HepG2 (cell line): ENCODE measurements at regions not wholly inside any gene's neighbourhood (a gene's known extent, or its start where the extent isn't known, plus 50 kb on each side); places are given as distances from the start of the nearest gene placed in this dataset.

Experiments
- ATAC-seq: fragments of 200-7000 bp; cut with Tn5 transposase; 3 replicates; pipeline ENCODE4 v1.9.1; 2020; ENCODE audit warnings: mild to moderate bottlenecking, moderate library complexity
- BruUV-seq: library from RNA; stranded (reverse); fragments of 400-500 nt; replicated peaks from 2 replicates; lab custom pipeline; 2021; lab: Mats Ljungman, UMichigan
- CTCF ChIA-PET: fragments of 300-600 bp; formaldehyde crosslinking; extraction: SDS; loops from one replicate; lab custom pipeline; 2021; ENCODE audit warnings: low total read pairs, inconsistent platforms, low intra/inter-chr PET ratio; lab: Yijun Ruan, JAX
- POLR2A ChIA-PET: fragments of 350-600 bp; sonication (Branson Sonifier 250); formaldehyde crosslinking; loops from one replicate; lab custom pipeline; 2020; ENCODE audit warnings: antibody characterized with exemption, inconsistent platforms; lab: Yijun Ruan, JAX
- DNase-seq: peaks from one replicate; pipeline ENCODE4 v3.0.0-alpha.2; 2015; ENCODE audit warnings: low spot score
- FAIRE-seq: peaks from 3 replicates; lab custom pipeline; 2011; peaks lifted over from hg19 to GRCh38; lab: Jason Lieb, UNC
- H2AFZ ChIP-seq: one replicate; pipeline ENCODE4 v1.6.1; 2011; ENCODE audit warnings: low read length, inconsistent platforms
- H3K27ac ChIP-seq: fragments of 300-600 bp; 3 replicates; pipeline ENCODE4 v1.8.0; 2011; ENCODE audit warnings: mixed run types, mild to moderate bottlenecking, mixed read lengths, low read length, inconsistent platforms; ENCODE audit not compliant: insufficient read depth; ENCODE audit errors: extremely low read length
- H3K27me3 ChIP-seq, 2 experiments: fragments of 200-600 bp in 1 of 2; 2 replicates in 1 of 2; 3 replicates in 1 of 2; pipeline versions ENCODE4 v1.6.0 to v1.8.0; 2011; ENCODE audit warnings: low read length in 2 of 2, mild to moderate bottlenecking in 2 of 2, moderate library complexity in 2 of 2, inconsistent platforms in 1 of 2; ENCODE audit not compliant: insufficient read depth in 2 of 2, control insufficient read depth in 1 of 2
- H3K36me3 ChIP-seq, 2 experiments: fragments of 200-600 bp in 1 of 2; replicated peaks in 1 of 2; 2 replicates in 1 of 2; 3 replicates in 1 of 2; pipeline versions ENCODE4 v1.5.1 to v1.8.0; 2011; ENCODE audit warnings: low read length in 2 of 2, inconsistent platforms in 1 of 2; ENCODE audit not compliant: insufficient read depth in 2 of 2, control insufficient read depth in 1 of 2
- H3K4me1 ChIP-seq: 2 replicates; pipeline ENCODE4 v1.5.1; 2012; ENCODE audit warnings: low read length, inconsistent platforms; ENCODE audit not compliant: insufficient read depth
- H3K4me2 ChIP-seq: 2 replicates; pipeline ENCODE4 v1.6.0; 2011; ENCODE audit warnings: low read depth, low read length, inconsistent platforms
- H3K4me3 ChIP-seq, 3 experiments: fragments of 200-600 bp in 1 of 3; sonication (generic), shearing (Covaris generic) in 1 of 3; replicated peaks in 1 of 3; 2 replicates each; pipeline ENCODE4 v1.5.1; 2011 to 2016; ENCODE audit warnings: low read length in 3 of 3, inconsistent platforms in 2 of 3, low read depth in 2 of 3, mild to moderate bottlenecking in 2 of 3, control low read depth in 1 of 3, mixed read lengths in 1 of 3; ENCODE audit not compliant: insufficient read depth in 1 of 3
- H3K79me2 ChIP-seq: one replicate; pipeline ENCODE4 v1.6.1; 2011; ENCODE audit warnings: low read length, inconsistent platforms; ENCODE audit not compliant: insufficient read depth
- H3K9ac ChIP-seq: 2 replicates; pipeline ENCODE4 v1.6.0; 2011; ENCODE audit warnings: mild to moderate bottlenecking, low read depth, low read length, inconsistent platforms; ENCODE audit not compliant: insufficient read depth
- H3K9me3 ChIP-seq: 2 replicates; pipeline ENCODE4 v1.5.1; 2012; ENCODE audit warnings: mild to moderate bottlenecking, low read length
- H4K20me1 ChIP-seq: 2 replicates; pipeline ENCODE4 v1.6.0; 2011; ENCODE audit warnings: inconsistent platforms, mild to moderate bottlenecking, low read length, moderate library complexity; ENCODE audit not compliant: insufficient read depth
- BCL6 ChIP-seq: IDR thresholded peaks from 2 replicates; pipeline ENCODE4 v1.6.1; 2016; ENCODE audit warnings: missing genetic modification reagents, missing compliant biosample characterization
- ISX ChIP-seq: sonication (generic); formaldehyde crosslinking; conservative IDR thresholded peaks from 2 replicates; pipeline ENCODE4 v1.5.0; 2020; ENCODE audit warnings: missing genetic modification reagents
- KDM2A ChIP-seq: sonication (generic); formaldehyde crosslinking; IDR thresholded peaks from 2 replicates; pipeline ENCODE4 v1.4.0; 2020; ENCODE audit warnings: low read depth, missing genetic modification reagents, borderline replicate concordance
- MAFK ChIP-seq, 2 experiments: IDR thresholded peaks in 1 of 2; conservative IDR thresholded peaks in 1 of 2; 2 replicates each; pipeline ENCODE4 v1.6.1; 2011; ENCODE audit warnings: improper control_type of control experiment in 2 of 2, low read length in 2 of 2
- MATR3 ChIP-seq: sonication (generic); formaldehyde crosslinking; IDR thresholded peaks from 2 replicates; pipeline ENCODE4 v1.4.0; 2020; ENCODE audit warnings: missing genetic modification reagents
- MYPOP ChIP-seq: sonication (generic); formaldehyde crosslinking; IDR thresholded peaks from 2 replicates; pipeline ENCODE4 v1.8.1; 2023; ENCODE audit warnings: mild to moderate bottlenecking, moderate library complexity, missing genetic modification reagents
- SALL1 ChIP-seq: sonication (generic); formaldehyde crosslinking; IDR thresholded peaks from 2 replicates; pipeline ENCODE4 v1.8.0; 2022; ENCODE audit warnings: mild to moderate bottlenecking, missing genetic modification reagents
- SMYD3 ChIP-seq: sonication (generic); formaldehyde crosslinking; IDR thresholded peaks from 2 replicates; pipeline ENCODE4 v1.8.1; 2023; ENCODE audit warnings: mild to moderate bottlenecking, missing genetic modification reagents
- SNAPC4 ChIP-seq: sonication (generic); formaldehyde crosslinking; IDR thresholded peaks from 2 replicates; pipeline ENCODE4 v1.4.0; 2020; ENCODE audit warnings: mild to moderate bottlenecking, missing genetic modification reagents
- THAP11 ChIP-seq: IDR thresholded peaks from 2 replicates; pipeline ENCODE4 v1.6.1; 2016; ENCODE audit warnings: missing biosample characterization, missing genetic modification reagents
- ZFAT ChIP-seq: sonication (generic); formaldehyde crosslinking; conservative IDR thresholded peaks from 2 replicates; pipeline ENCODE4 v1.8.1; 2023; ENCODE audit warnings: missing genetic modification reagents, inconsistent platforms
- ZMYM3 ChIP-seq: sonication (generic); formaldehyde crosslinking; IDR thresholded peaks from 2 replicates; pipeline ENCODE4 v1.5.1; 2020; ENCODE audit warnings: mild to moderate bottlenecking, missing genetic modification reagents
- ZNF3 ChIP-seq: IDR thresholded peaks from 2 replicates; pipeline ENCODE4 v1.7.0; 2017; ENCODE audit warnings: inconsistent platforms
- ZNF570 ChIP-seq: sonication (generic); formaldehyde crosslinking; IDR thresholded peaks from 2 replicates; pipeline ENCODE4 v1.4.0; 2020; ENCODE audit warnings: mild to moderate bottlenecking, missing genetic modification reagents, borderline replicate concordance
- ZNF850 ChIP-seq: sonication (generic); formaldehyde crosslinking; conservative IDR thresholded peaks from 2 replicates; pipeline ENCODE4 v1.9.0; 2021; ENCODE audit warnings: mild to moderate bottlenecking, missing genetic modification reagents
- WGBS: methylation state at CpG from one replicate; pipeline ENCODE4 v1.1.6; 2017; ENCODE audit warnings: low lambda C conversion rate; 5-methylcytosine and 5-hydroxymethylcytosine counted together
- in situ Hi-C: cut with HindIII; loops from 2 replicates; pipeline ENCODE4 v1.10.0; 2017; ENCODE audit warnings: low pct_unique_long_range_greater_than_20kb; ENCODE audit not compliant: extremely low pct_ligation_motif_present
- intact Hi-C: fragments of 100-400 bp; cut with micrococcal nuclease; formaldehyde crosslinking; loops from one replicate; pipeline ENCODE4 v1.10.0; 2022; ENCODE audit not compliant: unreplicated experiment

GRCh38 chr6:1502041-1502440, 107.7 kb upstream of the FOXC1 start:
- no peaks in the 10 kb centered on the region for H3K36me3 ChIP-seq
- no peaks in the 10 kb centered on the region for H3K9me3 ChIP-seq
- TF ChIP-seq BCL6 (CRISPR knock-in tag), result no peak
- no peak for TF ChIP-seq MYPOP (CRISPR knock-in tag)
- no peak for TF ChIP-seq MAFK (conservative IDR thresholded peaks at IDR 0.05 in 1 of 2, IDR thresholded peaks at IDR 0.05 in 1 of 2; ENCODE audit: low read length in 2 of 2)
- no peak for TF ChIP-seq SMYD3
- TF ChIP-seq ZFAT (CRISPR knock-in tag), result no peak
- no peak for TF ChIP-seq ISX
- no peak for TF ChIP-seq SALL1 (CRISPR knock-in tag)
- no peak for TF ChIP-seq ZNF570
- TF ChIP-seq THAP11 (CRISPR knock-in tag), result no peak
- no peak for TF ChIP-seq KDM2A (CRISPR knock-in tag)
- no peak for TF ChIP-seq MATR3 (CRISPR knock-in tag)
- no peak for TF ChIP-seq ZMYM3 (CRISPR knock-in tag)
- no peak for TF ChIP-seq ZNF3 (CRISPR knock-in tag)
- TF ChIP-seq ZNF850, result no peak
- TF ChIP-seq SNAPC4 (CRISPR knock-in tag), result no peak
- TF ChIP-seq, all 625 proteins: peak for 0
- ATAC-seq, result no peak
- FAIRE-seq, result no peak
- intact Hi-C loops (no loop called here), in situ Hi-C loops (no loop called here)
- H3K4me1 ChIP-seq, result no peaks in the 10 kb centered on the region
- H3K79me2 ChIP-seq, result no peaks in the 10 kb centered on the region
- CTCF ChIA-PET, result no interaction called here
- H3K4me2 ChIP-seq, result no peak overlapping the region
- H3K9ac ChIP-seq, result no peak overlapping the region
- no peak overlapping the region for H3K4me3 ChIP-seq
- no peaks in the 10 kb centered on the region for H4K20me1 ChIP-seq
- DNase-seq, result no peak
- H3K27me3 ChIP-seq, result peaks cover 0 to 61% of the 10 kb centered on the region in 2 experiments; a peak in 4 of 5 replicates
- 51% methylated on average over 7 of the region's 7 CpGs for WGBS
- no peak overlapping the region for H2AFZ ChIP-seq
- H3K27ac ChIP-seq, result no peak overlapping the region
- POLR2A ChIA-PET, result no interaction called here
- no TSS peak for BruUV-seq
